ENCODE measurements at regions not wholly inside any gene's neighbourhood (a gene's known extent, or its start where the extent isn't known, plus 50 kb on each side); places are given as distances from the start of the nearest gene placed in this dataset.

DNA sequence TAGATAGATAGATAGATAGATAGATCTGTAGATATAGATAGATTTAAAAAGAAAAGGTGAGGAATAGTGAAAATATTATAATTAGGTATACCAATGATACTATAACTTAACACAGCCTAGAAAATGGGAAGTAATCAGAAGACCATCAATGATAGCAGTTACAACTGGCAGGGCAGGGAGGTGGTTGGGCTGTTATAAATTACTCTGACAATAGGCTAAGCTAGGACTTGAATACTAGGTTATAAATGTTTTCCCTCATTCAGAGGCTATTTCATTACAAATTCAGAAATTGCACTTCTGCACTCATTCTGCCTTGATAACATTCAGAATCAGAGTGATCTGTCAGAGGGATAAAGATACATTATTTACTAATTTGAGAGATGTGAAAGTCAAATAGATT lies 273.4 kb upstream of the PLD5 start:
- TF ChIP-seq POLR2AphosphoS5 (IDR thresholded peaks at IDR 0.05; ENCODE audit: low read depth, low read length) (no peak), POLR2A (IDR thresholded peaks at IDR 0.05; ENCODE audit: low read depth, low read length) (no peak)
